PC-9 (cell line): ENCODE measurements at regions not wholly inside any gene's neighbourhood (a gene's known extent, or its start where the extent isn't known, plus 50 kb on each side); places are given as distances from the start of the nearest gene placed in this dataset.

Experiments used
- EZH2 ChIP-seq: fragments of 200-600 bp; sonication (generic); IDR thresholded peaks from 2 replicates; pipeline ENCODE4 v1.8.0; 2017; ENCODE audit warnings: antibody characterized with exemption, low read depth
- TF ChIP-seq, protein P1 (sequence below): fragments of 200-600 bp; sonication (generic); conservative IDR thresholded peaks from 2 replicates; pipeline ENCODE4 v1.6.1; 2017; ENCODE audit warnings: mixed run types, antibody characterized with exemption, mild to moderate bottlenecking, moderate library complexity

GRCh38 chr5:77863181-77863580 is 87.0 kb upstream of the TBCA start:
- TF ChIP-seq, protein P1, sequence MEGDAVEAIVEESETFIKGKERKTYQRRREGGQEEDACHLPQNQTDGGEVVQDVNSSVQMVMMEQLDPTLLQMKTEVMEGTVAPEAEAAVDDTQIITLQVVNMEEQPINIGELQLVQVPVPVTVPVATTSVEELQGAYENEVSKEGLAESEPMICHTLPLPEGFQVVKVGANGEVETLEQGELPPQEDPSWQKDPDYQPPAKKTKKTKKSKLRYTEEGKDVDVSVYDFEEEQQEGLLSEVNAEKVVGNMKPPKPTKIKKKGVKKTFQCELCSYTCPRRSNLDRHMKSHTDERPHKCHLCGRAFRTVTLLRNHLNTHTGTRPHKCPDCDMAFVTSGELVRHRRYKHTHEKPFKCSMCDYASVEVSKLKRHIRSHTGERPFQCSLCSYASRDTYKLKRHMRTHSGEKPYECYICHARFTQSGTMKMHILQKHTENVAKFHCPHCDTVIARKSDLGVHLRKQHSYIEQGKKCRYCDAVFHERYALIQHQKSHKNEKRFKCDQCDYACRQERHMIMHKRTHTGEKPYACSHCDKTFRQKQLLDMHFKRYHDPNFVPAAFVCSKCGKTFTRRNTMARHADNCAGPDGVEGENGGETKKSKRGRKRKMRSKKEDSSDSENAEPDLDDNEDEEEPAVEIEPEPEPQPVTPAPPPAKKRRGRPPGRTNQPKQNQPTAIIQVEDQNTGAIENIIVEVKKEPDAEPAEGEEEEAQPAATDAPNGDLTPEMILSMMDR, result no peak
- no peak for TF ChIP-seq EZH2
